Endodermal cell (in vitro differentiated cells): ENCODE measurements at regions not wholly inside any gene's neighbourhood (a gene's known extent, or its start where the extent isn't known, plus 50 kb on each side); places are given as distances from the start of the nearest gene placed in this dataset.
A peak's percentile ranks its signal among the peaks of the same experiment; 100 is the strongest.

Experiments used
- DNase-seq: peaks from one replicate; pipeline ENCODE4 v3.0.0-alpha.2; 2017
- H3K27ac ChIP-seq: 2 replicates; pipeline ENCODE4 v1.5.1; 2013; ENCODE audit warnings: mild to moderate bottlenecking, low read depth, low read length, moderate library complexity
- H3K27me3 ChIP-seq: 2 replicates; pipeline ENCODE4 v1.6.1; 2013; ENCODE audit warnings: mild to moderate bottlenecking, low read length, moderate library complexity; ENCODE audit not compliant: insufficient read depth, control insufficient read depth, poor library complexity, severe bottlenecking
- H3K36me3 ChIP-seq: 2 replicates; pipeline ENCODE4 v1.7.0; 2013; ENCODE audit warnings: mild to moderate bottlenecking, low read length, moderate library complexity; ENCODE audit not compliant: control insufficient read depth, insufficient read depth
- H3K4me1 ChIP-seq: one replicate; pipeline ENCODE4 v1.7.0; 2013; ENCODE audit warnings: low read length; ENCODE audit not compliant: control insufficient read depth, insufficient read depth
- H3K4me3 ChIP-seq: 2 replicates; pipeline ENCODE4 v1.5.1; 2013; ENCODE audit warnings: mild to moderate bottlenecking, low read length, moderate library complexity
- H3K9ac ChIP-seq: 2 replicates; pipeline ENCODE4 v1.6.1; 2013; ENCODE audit warnings: mild to moderate bottlenecking, low read length, moderate library complexity; ENCODE audit not compliant: poor library complexity, severe bottlenecking; ENCODE audit errors: extremely low read depth
- H3K9me3 ChIP-seq: 2 replicates; pipeline ENCODE4 v1.6.1; 2013; ENCODE audit warnings: mild to moderate bottlenecking, low read length, moderate library complexity; ENCODE audit not compliant: control insufficient read depth
- H3K27ac Mint-ChIP-seq: 2 replicates; pipeline ENCODE4 v1.8.0; 2020; ENCODE audit warnings: mixed read lengths
- H3K27me3 Mint-ChIP-seq: 2 replicates; pipeline ENCODE4 v1.8.0; 2021; ENCODE audit warnings: mild to moderate bottlenecking, mixed read lengths; ENCODE audit not compliant: insufficient read depth
- H3K36me3 Mint-ChIP-seq: 2 replicates; pipeline ENCODE4 v1.8.0; 2020; ENCODE audit warnings: low read depth, mixed read lengths
- H3K4me1 Mint-ChIP-seq: 2 replicates; pipeline ENCODE4 v1.8.0; 2020; ENCODE audit warnings: mixed read lengths
- H3K4me3 Mint-ChIP-seq: 2 replicates; pipeline ENCODE4 v1.8.0; 2020; ENCODE audit warnings: mild to moderate bottlenecking, moderate library complexity, mixed read lengths
- H3K9me3 Mint-ChIP-seq: 2 replicates; pipeline ENCODE4 v1.8.0; 2020; ENCODE audit warnings: mild to moderate bottlenecking, mixed read lengths
- CTCF ChIP-seq: fragments of 200-600 bp; sonication (generic); conservative IDR thresholded peaks from 2 replicates; pipeline ENCODE4 v1.5.0; 2021; ENCODE audit warnings: antibody characterized with exemption, mild to moderate bottlenecking
- WGBS, 2 experiments: methylation state at CpG; one replicate each; pipeline versions ENCODE4 v1.1.5 to v1.1.7; 2013; ENCODE audit warnings: missing lambda C conversion rate in 2 of 2, mixed read lengths in 1 of 2; ENCODE audit not compliant: insufficient coverage in 1 of 2, insufficient read length in 1 of 2; 5-methylcytosine and 5-hydroxymethylcytosine counted together

GRCh38 chr1:172738389-172738788 is 79.5 kb downstream of the FASLG start:
- Histone ChIP-seq H3K27me3 (no peaks in the 10 kb centered on the region), H3K36me3 (no peaks in the 10 kb centered on the region), H3K9ac (no peak overlapping the region), H3K4me1 (no peaks in the 10 kb centered on the region), H3K9me3 (no peaks in the 10 kb centered on the region), H3K4me3 (no peak overlapping the region), H3K27ac (no peak overlapping the region)
- peaks cover 9% of the 10 kb centered on the region for H3K27me3 Mint-ChIP-seq
- H3K4me1 Mint-ChIP-seq: peaks cover 4% of the 10 kb centered on the region
- WGBS, 2 experiments: 83 to 85% methylated on average over 1 to 2 of the region's 2 CpGs
- H3K9me3 Mint-ChIP-seq: no peaks in the 10 kb centered on the region
- H3K4me3 Mint-ChIP-seq: no peak overlapping the region
- H3K36me3 Mint-ChIP-seq: no peaks in the 10 kb centered on the region
- TF ChIP-seq CTCF: no peak
- no peak overlapping the region for H3K27ac Mint-ChIP-seq
- no peak for DNase-seq

- Mint-ChIP-seq H3K4me3 (no peak overlapping the region), H3K27ac (no peak overlapping the region), H3K9me3 (no peaks in the 10 kb centered on the region), H3K27me3 (peaks cover 9% of the 10 kb centered on the region), H3K4me1 (peaks cover 5% of the 10 kb centered on the region), H3K36me3 (no peaks in the 10 kb centered on the region)
- TF ChIP-seq CTCF: peak; percentile 91
- H3K27ac ChIP-seq: no peak overlapping the region
- no peaks in the 10 kb centered on the region for H3K27me3 ChIP-seq
- no peak for DNase-seq
- no peak overlapping the region for H3K4me3 ChIP-seq
- no peaks in the 10 kb centered on the region for H3K36me3 ChIP-seq
- 37 to 49% methylated on average over 5 to 8 of the region's 8 CpGs for WGBS, 2 experiments
- no peaks in the 10 kb centered on the region for H3K9me3 ChIP-seq
- H3K4me1 ChIP-seq: no peaks in the 10 kb centered on the region
- no peak overlapping the region for H3K9ac ChIP-seq
Measured at GRCh38 chr1:172742599-172743500, 83.9 kb downstream of the FASLG start.

- H3K36me3 ChIP-seq: no peaks in the 10 kb centered on the region
- WGBS, 2 experiments: 58 to 77% methylated on average over 1 to 2 of the region's 2 CpGs
Measured at GRCh38 chr1:172745014-172745413, 86.1 kb downstream of the FASLG start.

More at GRCh38 chr1:172745014-172745413, 86.1 kb downstream of the FASLG start:
- TF ChIP-seq CTCF: peak; percentile 87
- H3K27ac ChIP-seq: no peak overlapping the region
- H3K4me3 ChIP-seq: no peak overlapping the region
- no peaks in the 10 kb centered on the region for H3K9me3 ChIP-seq
- Mint-ChIP-seq H3K9me3 (no peaks in the 10 kb centered on the region), H3K27ac (no peak overlapping the region), H3K36me3 (no peaks in the 10 kb centered on the region), H3K27me3 (peaks cover 5% of the 10 kb centered on the region), H3K4me1 (peaks cover 5% of the 10 kb centered on the region), H3K4me3 (no peak overlapping the region)
- no peaks in the 10 kb centered on the region for H3K27me3 ChIP-seq
- DNase-seq: peak; percentile 69
- no peak overlapping the region for H3K9ac ChIP-seq
- H3K4me1 ChIP-seq: no peaks in the 10 kb centered on the region
